ENCODE measurements at regions not wholly inside any gene's neighbourhood (a gene's known extent, or its start where the extent isn't known, plus 50 kb on each side); places are given as distances from the start of the nearest gene placed in this dataset.
A peak's percentile ranks its signal among the peaks of the same experiment; 100 is the strongest.

- peak; percentile 68 for DNase-seq (ENCODE audit: low read depth)
- H3K4me3 ChIP-seq (ENCODE audit: low read depth, low read length): no peak overlapping the region
- no peak for TF ChIP-seq CTCF (IDR thresholded peaks at IDR 0.05; ENCODE audit: insufficient read depth, low read depth, low read length)
These were observed 62.5 kb upstream of the RAPGEF4 start for GRCh38 chr2:172673056-172673683.

- no peak overlapping the region for H3K4me3 ChIP-seq (ENCODE audit: low read depth, low read length)
- peak; percentile 78 for TF ChIP-seq CTCF (IDR thresholded peaks at IDR 0.05; ENCODE audit: insufficient read depth, low read depth, low read length)
- peak; percentile 52 for DNase-seq (ENCODE audit: low read depth)
These were observed 61.3 kb upstream of the RAPGEF4 start for GRCh38 chr2:172674034-172674967.

- no peak for DNase-seq (ENCODE audit: low read depth)
- H3K4me3 ChIP-seq (ENCODE audit: low read depth, low read length): no peak overlapping the region
- TF ChIP-seq CTCF (IDR thresholded peaks at IDR 0.05; ENCODE audit: insufficient read depth, low read depth, low read length): no peak
These were observed 60.7 kb upstream of the RAPGEF4 start for GRCh38 chr2:172674968-172675303.

GRCh38 chr2:172677363-172677762 is 58.3 kb upstream of the RAPGEF4 start:
- TF ChIP-seq CTCF (IDR thresholded peaks at IDR 0.05; ENCODE audit: insufficient read depth, low read depth, low read length): no peak
- H3K4me3 ChIP-seq (ENCODE audit: low read depth, low read length): no peak overlapping the region
- peak; percentile 28 for DNase-seq (ENCODE audit: low read depth)

- DNase-seq (ENCODE audit: low read depth): no peak
- TF ChIP-seq CTCF (IDR thresholded peaks at IDR 0.05; ENCODE audit: insufficient read depth, low read depth, low read length): no peak
- no peak overlapping the region for H3K4me3 ChIP-seq (ENCODE audit: low read depth, low read length)
These were observed 55.1 kb upstream of the RAPGEF4 start for GRCh38 chr2:172680436-172681068.

GRCh38 chr2:172685467-172685866 is 50.2 kb upstream of the RAPGEF4 start:
- no peak for TF ChIP-seq CTCF (IDR thresholded peaks at IDR 0.05; ENCODE audit: insufficient read depth, low read depth, low read length)
- no peak for DNase-seq (ENCODE audit: low read depth)
- no peak overlapping the region for H3K4me3 ChIP-seq (ENCODE audit: low read depth, low read length)

Data from fibroblast of villous mesenchyme (primary cell).